IMR-90 (cell line): ENCODE measurements at regions not wholly inside any gene's neighbourhood (a gene's known extent, or its start where the extent isn't known, plus 50 kb on each side); places are given as distances from the start of the nearest gene placed in this dataset.

Experiments used
- ATAC-seq: fragments of 200-7000 bp; cut with Tn5 transposase; 2 replicates; pipeline ENCODE4 v1.9.1; 2020; ENCODE audit warnings: low read depth, mild to moderate bottlenecking, moderate library complexity
- BruUV-seq: library from RNA; stranded (reverse); fragments of 400-500 nt; replicated peaks from 2 replicates; lab custom pipeline; 2021; lab: Mats Ljungman, UMichigan
- CTCF ChIA-PET: fragments of 300-600 bp; formaldehyde crosslinking; extraction: SDS; loops from one replicate; lab custom pipeline; 2021; ENCODE audit warnings: antibody characterized with exemption; lab: Yijun Ruan, JAX
- POLR2A ChIA-PET: fragments of 300-600 bp; sonication (Branson Sonifier 250); formaldehyde crosslinking; loops from one replicate; lab custom pipeline; 2022; ENCODE audit warnings: antibody characterized with exemption; ENCODE audit not compliant: unreplicated experiment; lab: Charles Lee
- DNase-seq: peaks from one replicate; pipeline ENCODE4 v3.0.0; 2013
- H2AFZ ChIP-seq: replicated peaks from 2 replicates; pipeline ENCODE3; 2013; ENCODE audit warnings: low read length, mild to moderate bottlenecking; ENCODE audit not compliant: poor library complexity
- H2AK5ac ChIP-seq: 2 replicates; pipeline ENCODE4 v1.6.1; 2013; ENCODE audit warnings: low read depth, low read length, inconsistent platforms
- H2AK9ac ChIP-seq: replicated peaks from 2 replicates; pipeline ENCODE3; 2013; ENCODE audit warnings: mild to moderate bottlenecking, low read depth, low read length, moderate library complexity; ENCODE audit not compliant: poor library complexity
- H2BK120ac ChIP-seq: 2 replicates; pipeline ENCODE4 v1.6.1; 2013; ENCODE audit warnings: low read depth, low read length, inconsistent platforms
- H2BK15ac ChIP-seq: 3 replicates; pipeline ENCODE4 v1.6.1; 2013; ENCODE audit warnings: low read depth, low read length, inconsistent platforms
- H2BK20ac ChIP-seq: 2 replicates; pipeline ENCODE4 v1.6.1; 2013; ENCODE audit warnings: low read depth, mild to moderate bottlenecking, inconsistent platforms, low read length, moderate library complexity
- H2BK5ac ChIP-seq: 2 replicates; pipeline ENCODE4 v1.6.1; 2013; ENCODE audit warnings: mild to moderate bottlenecking, low read depth, low read length, inconsistent platforms; ENCODE audit not compliant: poor library complexity, severe bottlenecking
- H3K14ac ChIP-seq: replicated peaks from 2 replicates; pipeline ENCODE4 v1.6.1; 2013; ENCODE audit warnings: low read depth, low read length, inconsistent platforms
- H3K18ac ChIP-seq: 2 replicates; pipeline ENCODE4 v1.6.1; 2013; ENCODE audit warnings: low read depth, low read length, control low read depth
- H3K23ac ChIP-seq: 2 replicates; pipeline ENCODE4 v1.6.1; 2013; ENCODE audit warnings: low read depth, low read length, inconsistent platforms
- H3K27ac ChIP-seq: 2 replicates; pipeline ENCODE4 v1.5.1; 2013; ENCODE audit warnings: mild to moderate bottlenecking, control low read depth, low read length; ENCODE audit not compliant: insufficient read depth
- H3K27me3 ChIP-seq: 2 replicates; pipeline ENCODE4 v1.6.1; 2013; ENCODE audit warnings: low read length; ENCODE audit not compliant: control insufficient read depth, insufficient read depth
- H3K36me3 ChIP-seq: 2 replicates; pipeline ENCODE4 v1.6.1; 2013; ENCODE audit warnings: low read length, mixed read lengths; ENCODE audit not compliant: control insufficient read depth, insufficient read depth
- H3K4ac ChIP-seq: 2 replicates; pipeline ENCODE4 v1.6.1; 2013; ENCODE audit warnings: low read depth, low read length, inconsistent platforms
- H3K4me1 ChIP-seq: 2 replicates; pipeline ENCODE4 v1.6.1; 2013; ENCODE audit warnings: low read length, mixed read lengths; ENCODE audit not compliant: control insufficient read depth, insufficient read depth
- H3K4me2 ChIP-seq: 2 replicates; pipeline ENCODE4 v1.6.1; 2013; ENCODE audit warnings: low read depth, mild to moderate bottlenecking, control low read depth, low read length, moderate library complexity
- H3K4me3 ChIP-seq: 2 replicates; pipeline ENCODE4 v1.5.1; 2013; ENCODE audit warnings: low read depth, mild to moderate bottlenecking, control low read depth, low read length, moderate library complexity; ENCODE audit not compliant: insufficient read depth
- H3K56ac ChIP-seq: 2 replicates; pipeline ENCODE4 v1.6.1; 2013; ENCODE audit warnings: low read length, inconsistent platforms; ENCODE audit not compliant: insufficient read depth; ENCODE audit errors: extremely low read depth
- H3K79me1 ChIP-seq, 2 experiments: 2 replicates each; pipeline ENCODE4 v1.6.1; 2013; ENCODE audit warnings: low read length in 2 of 2, inconsistent platforms in 1 of 2, low read depth in 1 of 2
- H3K9ac ChIP-seq: 2 replicates; pipeline ENCODE4 v1.6.1; 2013; ENCODE audit warnings: low read depth, low read length, control low read depth
- H3K9me1 ChIP-seq: 2 replicates; pipeline ENCODE4 v1.6.1; 2013; ENCODE audit warnings: low read length, inconsistent platforms; ENCODE audit not compliant: insufficient read depth
- H3K9me3 ChIP-seq: 2 replicates; pipeline ENCODE4 v1.6.1; 2013; ENCODE audit warnings: low read length; ENCODE audit not compliant: control insufficient read depth, insufficient read depth
- H4K20me1 ChIP-seq: 2 replicates; pipeline ENCODE4 v1.6.1; 2013; ENCODE audit warnings: low read length, inconsistent platforms; ENCODE audit not compliant: insufficient read depth
- H4K5ac ChIP-seq: 2 replicates; pipeline ENCODE4 v1.6.1; 2013; ENCODE audit warnings: mild to moderate bottlenecking, low read depth, low read length, control low read depth
- H4K8ac ChIP-seq, 2 experiments: 2 replicates each; pipeline ENCODE4 v1.6.1; 2013; ENCODE audit warnings: low read depth in 2 of 2, low read length in 2 of 2, control low read depth in 1 of 2, inconsistent platforms in 1 of 2
- H4K91ac ChIP-seq: 2 replicates; pipeline ENCODE4 v1.6.1; 2013; ENCODE audit warnings: low read depth, low read length, inconsistent platforms; ENCODE audit not compliant: insufficient read depth
- BHLHE40 ChIP-seq: fragments of 150-350 bp; IDR thresholded peaks from 2 replicates; pipeline ENCODE4 v1.6.1; 2016; ENCODE audit warnings: mild to moderate bottlenecking, low read depth, low read length
- CEBPB ChIP-seq: IDR thresholded peaks from 2 replicates; pipeline ENCODE4 v1.6.1; 2012; ENCODE audit warnings: low read depth, low read length, improper control_type of control experiment
- CTCF ChIP-seq: conservative IDR thresholded peaks from 2 replicates; pipeline ENCODE4 v1.5.1; 2012; ENCODE audit warnings: mild to moderate bottlenecking, low read depth, low read length, improper control_type of control experiment
- FOS ChIP-seq: fragments of 150-350 bp; IDR thresholded peaks from 2 replicates; pipeline ENCODE4 v1.6.1; 2016; ENCODE audit warnings: low read depth, low read length
- MAFK ChIP-seq: IDR thresholded peaks from 2 replicates; pipeline ENCODE4 v1.6.1; 2012; ENCODE audit warnings: low read depth, low read length, improper control_type of control experiment
- MAZ ChIP-seq: IDR thresholded peaks from 2 replicates; pipeline ENCODE4 v1.6.1; 2012; ENCODE audit warnings: low read depth, mild to moderate bottlenecking, low read length, improper control_type of control experiment, moderate library complexity, borderline replicate concordance
- MXI1 ChIP-seq: IDR thresholded peaks from 2 replicates; pipeline ENCODE4 v1.6.1; 2012; ENCODE audit warnings: low read depth, mild to moderate bottlenecking, low read length, moderate library complexity, borderline replicate concordance
- NFE2L2 ChIP-seq: fragments of 150-350 bp; IDR thresholded peaks from 2 replicates; pipeline ENCODE4 v1.6.1; 2016; ENCODE audit warnings: low read depth, mild to moderate bottlenecking, low read length
- POLR2A ChIP-seq: IDR thresholded peaks from 2 replicates; pipeline ENCODE4 v1.6.1; 2012; ENCODE audit warnings: mild to moderate bottlenecking, low read depth, low read length
- RAD21 ChIP-seq: IDR thresholded peaks from 2 replicates; pipeline ENCODE4 v1.6.1; 2012; ENCODE audit warnings: low read length, improper control_type of control experiment
- RCOR1 ChIP-seq: IDR thresholded peaks from 2 replicates; pipeline ENCODE4 v1.6.1; 2012; ENCODE audit warnings: mild to moderate bottlenecking, low read length, improper control_type of control experiment; ENCODE audit not compliant: insufficient replicate concordance
- SMC3 ChIP-seq: fragments of 150-350 bp; IDR thresholded peaks from 2 replicates; pipeline ENCODE4 v1.6.1; 2016; ENCODE audit warnings: low read depth, mild to moderate bottlenecking, antibody characterized with exemption, low read length, moderate library complexity
- USF2 ChIP-seq: fragments of 150-350 bp; IDR thresholded peaks from 2 replicates; pipeline ENCODE4 v1.6.1; 2017; ENCODE audit warnings: mild to moderate bottlenecking, antibody characterized with exemption, low read length, low read depth
- WGBS, 2 experiments: methylation state at CpG; one replicate each; pipeline versions ENCODE4 v1.1.5 to v1.1.7; 2013; ENCODE audit warnings: missing lambda C conversion rate in 2 of 2; ENCODE audit not compliant: insufficient read length in 1 of 2; ENCODE audit errors: extremely low coverage in 2 of 2; 5-methylcytosine and 5-hydroxymethylcytosine counted together
- dilution Hi-C: fragments of 300-500 bp; cut with HindIII; formaldehyde crosslinking; loops from one replicate; pipeline ENCODE4 v1.14.3; 2018; ENCODE audit warnings: low sequenced_read_pairs; ENCODE audit not compliant: unreplicated experiment
- in situ Hi-C: fragments of 300-500 bp; cut with MboI; formaldehyde crosslinking; loops from 3 replicates; pipeline ENCODE4 v1.14.3; 2019; ENCODE audit warnings: low sequenced_read_pairs, inconsistent platforms, mixed read lengths
- intact Hi-C: fragments of 100-400 bp; cut with micrococcal nuclease; formaldehyde crosslinking; loops from 2 replicates; pipeline ENCODE4 v1.10.0; 2022

- Histone ChIP-seq H3K9me1 (no peaks in the 10 kb centered on the region), H3K27me3 (peaks cover 20% of the 10 kb centered on the region), H3K4me1 (peaks cover 6% of the 10 kb centered on the region; the same call in 1 of the 2 replicates), H3K27ac (no peak overlapping the region), H2BK15ac (no peak overlapping the region), H3K36me3 (no peaks in the 10 kb centered on the region), H3K4ac (no peak overlapping the region), H2AK5ac (no peak overlapping the region), H3K9ac (no peak overlapping the region), H2BK5ac (no peak overlapping the region), H3K9me3 (0 out of 2 replicates have a peak, but pooled peaks cover 2% of the 10 kb centered on the region), H2AK9ac (no peak overlapping the region), H2BK120ac (no peak overlapping the region), H4K8ac (no peak overlapping the region), H3K4me3 (no peak overlapping the region), H4K91ac (no peak overlapping the region), H3K14ac (no peak overlapping the region), H3K23ac (no peak overlapping the region), H2AFZ (no peak overlapping the region), H2BK20ac (no peak overlapping the region), H3K56ac (no peak overlapping the region), H3K79me1 (no peaks in the 10 kb centered on the region), H4K20me1 (no peaks in the 10 kb centered on the region), H4K5ac (no peak overlapping the region), H3K18ac (no peak overlapping the region), H3K4me2 (no peak overlapping the region)
- CTCF ChIA-PET: no interaction called here
- ATAC-seq (no peak), DNase-seq (no peak)
- WGBS, 2 experiments: no CpG with 5 or more reads among the region's 1 CpG
- dilution Hi-C loops (no loop called here), intact Hi-C loops (no loop called here), in situ Hi-C loops (no loop called here)
- no peak for TF ChIP-seq FOS
- no peak for TF ChIP-seq SMC3
- TF ChIP-seq MAZ: no peak
- TF ChIP-seq MXI1: no peak
- no peak for TF ChIP-seq POLR2A
- TF ChIP-seq NFE2L2: no peak
- no peak for TF ChIP-seq CTCF
- no peak for TF ChIP-seq RCOR1
- no peak for TF ChIP-seq RAD21
- no peak for TF ChIP-seq CEBPB
- no peak for TF ChIP-seq USF2
- no peak for TF ChIP-seq MAFK
- no peak for TF ChIP-seq BHLHE40
- no TSS peak for BruUV-seq
- POLR2A ChIA-PET: no interaction called here
Measured at GRCh38 chr4:185863946-185864345, 52.0 kb upstream of the SORBS2 start.
